ENCODE measurements at regions not wholly inside any gene's neighbourhood (a gene's known extent, or its start where the extent isn't known, plus 50 kb on each side); places are given as distances from the start of the nearest gene placed in this dataset.

DNA sequence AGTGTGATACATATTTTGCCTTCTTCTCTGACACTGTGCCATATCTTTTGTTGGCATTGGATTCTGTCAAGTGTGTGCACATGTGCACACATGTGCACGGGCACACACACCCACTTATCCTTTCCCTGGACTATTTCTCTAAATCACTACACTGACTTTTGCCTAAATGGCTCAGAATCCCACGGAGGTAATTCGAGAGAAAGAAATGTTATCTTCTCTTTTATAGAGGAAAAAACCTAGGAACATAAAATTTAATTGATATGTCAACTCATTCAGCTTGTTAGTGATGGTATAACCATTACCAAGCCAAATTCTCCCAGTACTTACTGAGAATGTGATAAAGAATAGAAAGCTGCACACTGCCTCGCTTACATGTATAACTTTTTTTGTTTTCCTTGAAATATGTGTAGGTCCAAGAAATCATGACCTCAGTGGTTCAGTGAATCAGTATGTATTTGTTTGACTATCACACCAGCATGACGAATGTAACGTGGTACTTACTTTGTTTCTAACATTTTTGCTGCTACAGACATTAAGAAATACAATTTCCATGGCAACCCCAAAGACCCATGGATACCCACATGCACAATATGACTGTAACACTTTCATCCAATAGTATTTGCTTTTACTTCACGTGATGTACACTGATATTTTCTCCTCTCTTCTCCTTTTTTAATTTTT is 163.0 kb downstream of the PCDH7 start:
- TF ChIP-seq, protein P1, sequence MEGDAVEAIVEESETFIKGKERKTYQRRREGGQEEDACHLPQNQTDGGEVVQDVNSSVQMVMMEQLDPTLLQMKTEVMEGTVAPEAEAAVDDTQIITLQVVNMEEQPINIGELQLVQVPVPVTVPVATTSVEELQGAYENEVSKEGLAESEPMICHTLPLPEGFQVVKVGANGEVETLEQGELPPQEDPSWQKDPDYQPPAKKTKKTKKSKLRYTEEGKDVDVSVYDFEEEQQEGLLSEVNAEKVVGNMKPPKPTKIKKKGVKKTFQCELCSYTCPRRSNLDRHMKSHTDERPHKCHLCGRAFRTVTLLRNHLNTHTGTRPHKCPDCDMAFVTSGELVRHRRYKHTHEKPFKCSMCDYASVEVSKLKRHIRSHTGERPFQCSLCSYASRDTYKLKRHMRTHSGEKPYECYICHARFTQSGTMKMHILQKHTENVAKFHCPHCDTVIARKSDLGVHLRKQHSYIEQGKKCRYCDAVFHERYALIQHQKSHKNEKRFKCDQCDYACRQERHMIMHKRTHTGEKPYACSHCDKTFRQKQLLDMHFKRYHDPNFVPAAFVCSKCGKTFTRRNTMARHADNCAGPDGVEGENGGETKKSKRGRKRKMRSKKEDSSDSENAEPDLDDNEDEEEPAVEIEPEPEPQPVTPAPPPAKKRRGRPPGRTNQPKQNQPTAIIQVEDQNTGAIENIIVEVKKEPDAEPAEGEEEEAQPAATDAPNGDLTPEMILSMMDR (IDR thresholded peaks at IDR 0.05; ENCODE audit: low read length), result no peak
- no peak for TF ChIP-seq EZH2 (IDR thresholded peaks at IDR 0.05; ENCODE audit: borderline replicate concordance, low read length)

All from OCI-LY1 (cell line).